SK-N-SH (cell line): ENCODE measurements at regions not wholly inside any gene's neighbourhood (a gene's known extent, or its start where the extent isn't known, plus 50 kb on each side); places are given as distances from the start of the nearest gene placed in this dataset.

Source experiments
- CTCF ChIA-PET: fragments of 300-600, 350-600 bp; formaldehyde crosslinking; extraction: SDS; loops from one replicate; lab custom pipeline; 2021; lab: Yijun Ruan, JAX
- POLR2A ChIA-PET: fragments of 350-600 bp; sonication (Branson Sonifier 250); formaldehyde crosslinking; extraction: SDS; loops from one replicate; lab custom pipeline; 2020; ENCODE audit warnings: antibody characterized with exemption, inconsistent platforms; lab: Yijun Ruan, JAX
- DNase-seq: peaks from one replicate; pipeline ENCODE4 v3.0.0; 2012
- H2AFZ ChIP-seq: fragments of 200-600 bp; sonication (generic); 2 replicates; pipeline ENCODE4 v1.8.1; 2016; ENCODE audit warnings: antibody characterized with exemption, mild to moderate bottlenecking, low read depth
- H3F3A ChIP-seq: fragments of 200-600 bp; sonication (generic); replicated peaks from 2 replicates; pipeline ENCODE3; 2016; ENCODE audit warnings: antibody characterized with exemption, mild to moderate bottlenecking; ENCODE audit not compliant: insufficient read depth
- H3K27ac ChIP-seq, 2 experiments: fragments of 200-500 bp in 1 of 2; fragments of 200-600 bp in 1 of 2; sonication (Bioruptor generic) in 1 of 2; sonication (generic), shearing (Covaris generic) in 1 of 2; 2 replicates each; pipeline versions ENCODE4 v1.5.1 to v1.6.1; 2014 to 2016; ENCODE audit warnings: low read depth in 2 of 2, inconsistent platforms in 1 of 2, low read length in 1 of 2, mild to moderate bottlenecking in 1 of 2, mixed read lengths in 1 of 2
- H3K27me3 ChIP-seq: fragments of 200-600 bp; sonication (generic), shearing (Covaris generic); 2 replicates; pipeline ENCODE4 v1.6.1; 2016; ENCODE audit warnings: mixed run types; ENCODE audit not compliant: insufficient read depth
- H3K36me3 ChIP-seq, 2 experiments: fragments of 200-500 bp in 1 of 2; fragments of 200-600 bp in 1 of 2; sonication (Bioruptor generic) in 1 of 2; sonication (generic) in 1 of 2; replicated peaks in 1 of 2; 2 replicates each; pipeline versions ENCODE3 to v1.5.1; 2014 to 2016; ENCODE audit warnings: low read length in 1 of 2, mild to moderate bottlenecking in 1 of 2; ENCODE audit not compliant: insufficient read depth in 2 of 2, control insufficient read depth in 1 of 2
- H3K4me1 ChIP-seq, 2 experiments: fragments of 200-500 bp in 1 of 2; fragments of 200-600 bp in 1 of 2; sonication (Bioruptor generic) in 1 of 2; sonication (generic), shearing (Covaris generic) in 1 of 2; 2 replicates each; pipeline versions ENCODE4 v1.5.1 to v1.6.1; 2014 to 2016; ENCODE audit warnings: low read depth in 1 of 2, low read length in 1 of 2, mixed run types in 1 of 2; ENCODE audit not compliant: insufficient read depth in 2 of 2, control insufficient read depth in 1 of 2
- H3K4me2 ChIP-seq: fragments of 200-600 bp; sonication (generic), shearing (Covaris generic); 2 replicates; pipeline ENCODE4 v1.6.1; 2017; ENCODE audit warnings: mixed run types
- H3K4me3 ChIP-seq, 2 experiments: fragments of 200-500 bp in 1 of 2; fragments of 200-600 bp in 1 of 2; sonication (Bioruptor generic) in 1 of 2; sonication (generic), shearing (Covaris generic) in 1 of 2; 2 replicates each; pipeline versions ENCODE4 v1.5.1 to v1.8.1; 2014 to 2016; ENCODE audit warnings: low read depth in 2 of 2, inconsistent platforms in 1 of 2, low read length in 1 of 2, mild to moderate bottlenecking in 1 of 2, mixed read lengths in 1 of 2, moderate library complexity in 1 of 2
- H3K79me2 ChIP-seq: fragments of 200-600 bp; sonication (generic); 2 replicates; pipeline ENCODE4 v1.8.1; 2017; ENCODE audit warnings: mild to moderate bottlenecking; ENCODE audit not compliant: insufficient read depth
- H3K9ac ChIP-seq: fragments of 200-600 bp; sonication (generic); 2 replicates; pipeline ENCODE4 v1.6.1; 2017; ENCODE audit warnings: mixed run types
- H3K9me2 ChIP-seq: fragments of 200-600 bp; sonication (generic); 2 replicates; pipeline ENCODE4 v1.6.1; 2017; ENCODE audit warnings: mixed run types
- H3K9me3 ChIP-seq: fragments of 200-600 bp; sonication (generic); 2 replicates; pipeline ENCODE4 v1.6.1; 2017; ENCODE audit warnings: mixed run types, mild to moderate bottlenecking, moderate library complexity
- H4K20me1 ChIP-seq: fragments of 200-600 bp; sonication (generic); 2 replicates; pipeline ENCODE4 v1.6.1; 2017; ENCODE audit warnings: mild to moderate bottlenecking, mixed run types; ENCODE audit not compliant: insufficient read depth
- CHD2 ChIP-seq: fragments of 150-350 bp; IDR thresholded peaks from 2 replicates; pipeline ENCODE4 v1.6.1; 2018; ENCODE audit warnings: low read length; ENCODE audit not compliant: partially characterized antibody
- ELF1 ChIP-seq: IDR thresholded peaks from 2 replicates; pipeline ENCODE4 v1.4.0; 2012
- EP300 ChIP-seq, 2 experiments: IDR thresholded peaks; 2 replicates each; pipeline versions ENCODE4 v1.4.0 to v1.6.1; 2012; ENCODE audit warnings: borderline replicate concordance in 1 of 2, low read depth in 1 of 2, low read length in 1 of 2
- EZH2phosphoT487 ChIP-seq: fragments of 200-600 bp; sonication (generic); IDR thresholded peaks from 2 replicates; pipeline ENCODE4 v1.6.1; 2017; ENCODE audit warnings: low read depth, mixed run types, mild to moderate bottlenecking, antibody characterized with exemption, moderate library complexity, borderline replicate concordance
- FOSL2 ChIP-seq: IDR thresholded peaks from 2 replicates; pipeline ENCODE4 v1.4.0; 2012; ENCODE audit warnings: low read depth, mild to moderate bottlenecking, moderate library complexity, borderline replicate concordance
- FOXJ3 ChIP-seq: sonication (generic); formaldehyde crosslinking; IDR thresholded peaks from 2 replicates; pipeline ENCODE4 v1.5.1; 2020; ENCODE audit warnings: mild to moderate bottlenecking, missing genetic modification reagents
- FOXM1 ChIP-seq: IDR thresholded peaks from 2 replicates; pipeline ENCODE4 v1.4.0; 2012; ENCODE audit warnings: low read depth, mild to moderate bottlenecking
- MAX ChIP-seq: IDR thresholded peaks from 2 replicates; pipeline ENCODE4 v1.4.0; 2012; ENCODE audit warnings: low read depth
- NFIC ChIP-seq: IDR thresholded peaks from 2 replicates; pipeline ENCODE4 v1.4.0; 2012; ENCODE audit warnings: borderline replicate concordance
- NRF1 ChIP-seq: IDR thresholded peaks from 2 replicates; pipeline ENCODE4 v1.6.1; 2012; ENCODE audit warnings: low read depth, mild to moderate bottlenecking, low read length
- RAD21 ChIP-seq: IDR thresholded peaks from 2 replicates; pipeline ENCODE4 v1.6.1; 2012; ENCODE audit warnings: mild to moderate bottlenecking, low read length
- TAF1 ChIP-seq: IDR thresholded peaks from 2 replicates; pipeline ENCODE4 v1.6.1; 2012; ENCODE audit warnings: low read depth, mild to moderate bottlenecking, low read length, moderate library complexity, borderline replicate concordance
- TCF12 ChIP-seq: IDR thresholded peaks from 2 replicates; pipeline ENCODE4 v1.4.0; 2012
- TEAD4 ChIP-seq: IDR thresholded peaks from 2 replicates; pipeline ENCODE4 v1.4.0; 2012; ENCODE audit warnings: mild to moderate bottlenecking, borderline replicate concordance; ENCODE audit not compliant: insufficient read depth
- USF2 ChIP-seq: fragments of 150-350 bp; IDR thresholded peaks from 2 replicates; pipeline ENCODE4 v1.6.1; 2017; ENCODE audit warnings: antibody characterized with exemption, low read length, low read depth, borderline replicate concordance
- YY1 ChIP-seq: IDR thresholded peaks from 2 replicates; pipeline ENCODE4 v1.4.0; 2012; ENCODE audit warnings: low read depth, mild to moderate bottlenecking
- WGBS: methylation state at CpG from one replicate; pipeline ENCODE4 v1.1.6; 2017; ENCODE audit warnings: low lambda C conversion rate; 5-methylcytosine and 5-hydroxymethylcytosine counted together
- TF ChIP-seq, protein P1 (sequence below): fragments of 200-600 bp; sonication (generic); IDR thresholded peaks from 2 replicates; pipeline ENCODE4 v1.6.1; 2017; ENCODE audit warnings: antibody characterized with exemption, mild to moderate bottlenecking, moderate library complexity

GRCh38 chr1:30532621-30533020 is 190.8 kb downstream of the MATN1 start:
- TF ChIP-seq NRF1 (no peak), FOSL2 (no peak), FOXJ3 (CRISPR knock-in tag) (no peak), YY1 (no peak), TCF12 (no peak), MAX (no peak), EZH2phosphoT487 (no peak), NFIC (no peak), EP300 (IDR thresholded peaks at IDR 0.05; ENCODE audit: borderline replicate concordance in 1 of 2, low read depth in 1 of 2, low read length in 1 of 2) (no peak), TEAD4 (no peak), CHD2 (no peak), ELF1 (no peak)
- TF ChIP-seq, protein P1, sequence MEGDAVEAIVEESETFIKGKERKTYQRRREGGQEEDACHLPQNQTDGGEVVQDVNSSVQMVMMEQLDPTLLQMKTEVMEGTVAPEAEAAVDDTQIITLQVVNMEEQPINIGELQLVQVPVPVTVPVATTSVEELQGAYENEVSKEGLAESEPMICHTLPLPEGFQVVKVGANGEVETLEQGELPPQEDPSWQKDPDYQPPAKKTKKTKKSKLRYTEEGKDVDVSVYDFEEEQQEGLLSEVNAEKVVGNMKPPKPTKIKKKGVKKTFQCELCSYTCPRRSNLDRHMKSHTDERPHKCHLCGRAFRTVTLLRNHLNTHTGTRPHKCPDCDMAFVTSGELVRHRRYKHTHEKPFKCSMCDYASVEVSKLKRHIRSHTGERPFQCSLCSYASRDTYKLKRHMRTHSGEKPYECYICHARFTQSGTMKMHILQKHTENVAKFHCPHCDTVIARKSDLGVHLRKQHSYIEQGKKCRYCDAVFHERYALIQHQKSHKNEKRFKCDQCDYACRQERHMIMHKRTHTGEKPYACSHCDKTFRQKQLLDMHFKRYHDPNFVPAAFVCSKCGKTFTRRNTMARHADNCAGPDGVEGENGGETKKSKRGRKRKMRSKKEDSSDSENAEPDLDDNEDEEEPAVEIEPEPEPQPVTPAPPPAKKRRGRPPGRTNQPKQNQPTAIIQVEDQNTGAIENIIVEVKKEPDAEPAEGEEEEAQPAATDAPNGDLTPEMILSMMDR = no peak
- CTCF ChIA-PET = interaction anchor here (0.6 to 0.8 kb wide), 2 partner anchors 92 to 179 kb away, joined by 3 read pairs; no protein-coding TSS in a partner anchor

DNA sequence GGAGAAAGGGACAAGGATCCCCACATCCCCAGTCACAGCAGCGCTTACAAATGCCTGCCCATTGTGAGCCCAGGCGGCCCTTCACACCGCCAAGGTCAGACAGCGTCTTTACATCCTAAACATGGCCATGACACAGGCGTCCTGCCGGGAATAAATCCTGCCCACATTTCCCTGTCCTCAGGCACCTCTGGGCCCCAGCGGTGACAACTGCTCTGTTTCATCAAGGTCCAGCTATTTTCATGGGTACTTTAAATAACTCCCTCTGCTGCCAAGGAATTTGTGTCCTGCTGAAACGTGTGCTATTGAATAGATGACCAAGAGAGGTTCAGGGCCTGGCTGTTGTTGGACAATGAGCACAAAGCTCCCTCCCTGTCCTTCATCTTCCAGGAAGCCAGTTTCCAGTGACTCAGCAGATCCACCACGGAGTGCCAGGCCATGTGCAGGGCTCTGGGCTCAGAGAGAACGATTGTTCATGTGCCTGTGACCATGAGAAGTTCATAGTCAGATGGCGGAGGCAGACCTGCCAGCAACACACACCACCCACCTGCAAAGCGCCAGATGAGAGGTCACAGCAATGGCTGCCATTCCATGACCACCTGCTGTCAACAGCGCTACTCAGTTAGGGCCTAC is 195.8 kb downstream of the MATN1 start:
- Histone ChIP-seq H2AFZ (no peak overlapping the region), H3K4me3 (no peak overlapping the region), H3K79me2 (no peaks in the 10 kb centered on the region), H3F3A (no peaks in the 10 kb centered on the region), H3K36me3 (no peaks in the 10 kb centered on the region), H4K20me1 (no peaks in the 10 kb centered on the region), H3K9me2 (no peaks in the 10 kb centered on the region), H3K4me1 (no peaks in the 10 kb centered on the region; a peak in 2 of 4 replicates), H3K9ac (no peak overlapping the region), H3K9me3 (no peaks in the 10 kb centered on the region), H3K27ac (no peak overlapping the region), H3K27me3 (no peaks in the 10 kb centered on the region), H3K4me2 (no peak overlapping the region)
- 54% methylated on average over 11 of the region's 13 CpGs for WGBS
- ChIA-PET POLR2A (no interaction called here), CTCF (no interaction called here)
- DNase-seq = no peak
- TF ChIP-seq RAD21 = no peak
- TF ChIP-seq, protein P1 = no peak
- no peak for TF ChIP-seq FOXM1
- TF ChIP-seq FOSL2 = no peak
- TF ChIP-seq TAF1 = no peak
- TF ChIP-seq USF2 = no peak
- no peak for TF ChIP-seq MAX

More at GRCh38 chr1:30532621-30533020, 190.8 kb downstream of the MATN1 start:
- no peak for DNase-seq
- H3F3A ChIP-seq = no peaks in the 10 kb centered on the region
- H3K9ac ChIP-seq = no peak overlapping the region
- no peak overlapping the region for H2AFZ ChIP-seq
- H3K9me2 ChIP-seq = no peaks in the 10 kb centered on the region
- H3K79me2 ChIP-seq = no peaks in the 10 kb centered on the region
- no peaks in the 10 kb centered on the region for H3K9me3 ChIP-seq
- H3K27ac ChIP-seq = no peak overlapping the region
- no peaks in the 10 kb centered on the region for H4K20me1 ChIP-seq
- WGBS = 27% methylated on average over 3 of the region's 3 CpGs
- H3K36me3 ChIP-seq = no peaks in the 10 kb centered on the region
- no peak overlapping the region for H3K4me3 ChIP-seq
- H3K4me2 ChIP-seq = no peak overlapping the region
- no peaks in the 10 kb centered on the region for H3K27me3 ChIP-seq
- no peaks in the 10 kb centered on the region; a peak in 1 of 4 replicates for H3K4me1 ChIP-seq
- POLR2A ChIA-PET = no interaction called here
